Transverse colon (tissue), 3 donors: ENCODE measurements at regions not wholly inside any gene's neighbourhood (a gene's known extent, or its start where the extent isn't known, plus 50 kb on each side); places are given as distances from the start of the nearest gene placed in this dataset.

Experiments used
- CTCF ChIP-seq, 5 experiments: fragments of 200-600 bp in 3 of 5; fragments of 450-650 bp in 2 of 5; sonication (generic) in 3 of 5; IDR thresholded peaks; 1 replicate in 2 of 5; 2 replicates in 3 of 5; pipeline ENCODE4 v1.5.1; 2016 to 2017; ENCODE audit warnings: antibody characterized with exemption in 5 of 5, inconsistent platforms in 3 of 5, mild to moderate bottlenecking in 2 of 5, moderate library complexity in 1 of 5
- POLR2A ChIP-seq: fragments of 450-650 bp; IDR thresholded peaks from one replicate; pipeline ENCODE4 v1.6.1; 2016; ENCODE audit warnings: antibody characterized with exemption, mild to moderate bottlenecking, moderate library complexity

GRCh38 chr3:24645047-24645446 lies 150.4 kb upstream of the THRB start:
- no peak for TF ChIP-seq CTCF (IDR thresholded peaks at IDR 0.05)
- TF ChIP-seq POLR2A = no peak
